ENCODE measurements at regions not wholly inside any gene's neighbourhood (a gene's known extent, or its start where the extent isn't known, plus 50 kb on each side); places are given as distances from the start of the nearest gene placed in this dataset.

- DNase-seq (no peak), ATAC-seq (ENCODE audit: low read depth) (no peak)
- TF ChIP-seq EZH2 (IDR thresholded peaks at IDR 0.05; ENCODE audit: borderline replicate concordance, insufficient read depth, low read depth, low read length, poor library complexity, severe bottlenecking): no peak
- TF ChIP-seq CTCF (IDR thresholded peaks at IDR 0.05): no peak
- no CpG with 5 or more reads among the region's 3 CpGs for WGBS (ENCODE audit: insufficient coverage)
- Histone ChIP-seq H3K79me2 (ENCODE audit: control insufficient read depth, insufficient read depth, low read length) (no peaks in the 10 kb centered on the region), H3K27ac (ENCODE audit: low read length in 2 of 2) (no peak overlapping the region), H3K9me3 (ENCODE audit: control extremely low read depth in 1 of 3, control insufficient read depth in 2 of 3, insufficient read depth in 1 of 3, low read length in 2 of 3) (no peaks in the 10 kb centered on the region), H3K4me1 (ENCODE audit: control insufficient read depth in 2 of 2, insufficient read depth in 2 of 2, low read length in 2 of 2) (no peaks in the 10 kb centered on the region), H2AFZ (ENCODE audit: insufficient read depth, low read depth, low read length, poor library complexity, severe bottlenecking) (no peak overlapping the region), H3K27me3 (replicated peaks in 1 of 4; ENCODE audit: control extremely low read depth in 1 of 4, control insufficient read depth in 3 of 4, insufficient read depth in 4 of 4, low read length in 3 of 4) (no peaks in the 10 kb centered on the region), H3K4me3 (ENCODE audit: control extremely low read depth in 1 of 5, extremely low read depth in 1 of 5, insufficient read depth in 1 of 5, low read depth in 2 of 5, low read length in 4 of 5) (no peak overlapping the region), H3K9ac (ENCODE audit: low read length) (no peak overlapping the region), H3K4me2 (replicated peaks; ENCODE audit: low read depth, low read length, poor library complexity, severe bottlenecking) (no peak overlapping the region), H3K36me3 (replicated peaks in 1 of 2; ENCODE audit: control extremely low read depth in 1 of 2, control insufficient read depth in 1 of 2, extremely low read depth in 1 of 2, insufficient read depth in 2 of 2, low read length in 1 of 2) (no peaks in the 10 kb centered on the region), H4K20me1 (ENCODE audit: control insufficient read depth, insufficient read depth, low read length, poor library complexity, severe bottlenecking) (no peaks in the 10 kb centered on the region)
- Mint-ChIP-seq H3K9me3 (ENCODE audit: insufficient read depth) (no peaks in the 10 kb centered on the region), H3K4me1 (no peaks in the 10 kb centered on the region), H3K4me3 (no peak overlapping the region), H3K27me3 (no peaks in the 10 kb centered on the region), H3K27ac (no peak overlapping the region)
- CTCF ChIA-PET: no interaction called here
- intact Hi-C loops (cut with micrococcal nuclease): no loop called here
- POLR2A ChIA-PET: no interaction called here
These were observed 296.6 kb upstream of the ISX start for GRCh38 chr22:34769361-34769760.

GRCh38 chr22:34776817-34777216, 289.1 kb upstream of the ISX start:
- Histone ChIP-seq H2AFZ (ENCODE audit: insufficient read depth, low read depth, low read length, poor library complexity, severe bottlenecking) (no peak overlapping the region), H3K9me3 (ENCODE audit: control extremely low read depth in 1 of 3, control insufficient read depth in 2 of 3, insufficient read depth in 1 of 3, low read length in 2 of 3) (peaks cover 0 to 6% (median 2%) of the 10 kb centered on the region in 3 donors), H4K20me1 (ENCODE audit: control insufficient read depth, insufficient read depth, low read length, poor library complexity, severe bottlenecking) (no peaks in the 10 kb centered on the region), H3K36me3 (replicated peaks in 1 of 2; ENCODE audit: control extremely low read depth in 1 of 2, control insufficient read depth in 1 of 2, extremely low read depth in 1 of 2, insufficient read depth in 2 of 2, low read length in 1 of 2) (no peaks in the 10 kb centered on the region), H3K4me3 (ENCODE audit: control extremely low read depth in 1 of 5, extremely low read depth in 1 of 5, insufficient read depth in 1 of 5, low read depth in 2 of 5, low read length in 4 of 5) (no peak overlapping the region), H3K79me2 (ENCODE audit: control insufficient read depth, insufficient read depth, low read length) (no peaks in the 10 kb centered on the region), H3K27me3 (replicated peaks in 1 of 4; ENCODE audit: control extremely low read depth in 1 of 4, control insufficient read depth in 3 of 4, insufficient read depth in 4 of 4, low read length in 3 of 4) (no peaks in the 10 kb centered on the region), H3K9ac (ENCODE audit: low read length) (no peak overlapping the region), H3K27ac (ENCODE audit: low read length in 2 of 2) (no peak overlapping the region), H3K4me2 (replicated peaks; ENCODE audit: low read depth, low read length, poor library complexity, severe bottlenecking) (no peak overlapping the region), H3K4me1 (ENCODE audit: control insufficient read depth in 2 of 2, insufficient read depth in 2 of 2, low read length in 2 of 2) (no peaks in the 10 kb centered on the region)
- Mint-ChIP-seq H3K9me3 (ENCODE audit: insufficient read depth) (peaks cover 10% of the 10 kb centered on the region), H3K4me3 (no peak overlapping the region), H3K27ac (no peak overlapping the region), H3K4me1 (no peaks in the 10 kb centered on the region), H3K27me3 (no peaks in the 10 kb centered on the region)
- POLR2A ChIA-PET: no interaction called here
- TF ChIP-seq EZH2 (IDR thresholded peaks at IDR 0.05; ENCODE audit: borderline replicate concordance, insufficient read depth, low read depth, low read length, poor library complexity, severe bottlenecking) (no peak), CTCF (IDR thresholded peaks at IDR 0.05) (no peak)
- WGBS (ENCODE audit: insufficient coverage): 81% methylated on average over 3 of the region's 3 CpGs
- ATAC-seq (ENCODE audit: low read depth): no peak
- intact Hi-C loops (cut with micrococcal nuclease): no loop called here
- DNase-seq: no peak
- CTCF ChIA-PET: no interaction called here

All from B cell (primary cell).